GM12878 (cell line): ENCODE measurements at regions not wholly inside any gene's neighbourhood (a gene's known extent, or its start where the extent isn't known, plus 50 kb on each side); places are given as distances from the start of the nearest gene placed in this dataset.

Experiments used
- ATAC-seq: fragments of 200-7000 bp; cut with Tn5 transposase; 3 replicates; pipeline ENCODE4 v1.9.1; 2020; ENCODE audit warnings: mild to moderate bottlenecking, moderate library complexity
- BruUV-seq: library from RNA; stranded (reverse); fragments of 400-500 nt; replicated peaks from 2 replicates; lab custom pipeline; 2021; lab: Mats Ljungman, UMichigan
- CTCF ChIA-PET: fragments of 300-600 bp; sonication (Branson Sonifier 250); formaldehyde crosslinking; extraction: SDS; loops from one replicate; lab custom pipeline; 2021; ENCODE audit warnings: inconsistent platforms; lab: Yijun Ruan, JAX
- POLR2A ChIA-PET: fragments of 350-600 bp; formaldehyde crosslinking; extraction: SDS; loops from one replicate; lab custom pipeline; 2021; ENCODE audit warnings: inconsistent platforms; lab: Charles Lee
- RAD21 ChIA-PET: fragments of 300-600 bp; sonication (Branson Sonifier 250); formaldehyde crosslinking; loops from one replicate; lab custom pipeline; 2023; ENCODE audit warnings: antibody characterized with exemption; ENCODE audit not compliant: unreplicated experiment; lab: Charles Lee
- SMC1A ChIA-PET: fragments of 300-600 bp; sonication (Branson Sonifier 250); formaldehyde crosslinking; loops from one replicate; lab custom pipeline; 2023; ENCODE audit not compliant: unreplicated experiment, uncharacterized antibody; lab: Charles Lee
- DNase-seq: peaks from one replicate; pipeline ENCODE4 v3.0.0-alpha.2; 2011; ENCODE audit warnings: low read depth, low spot score
- FAIRE-seq: peaks from 3 replicates; lab custom pipeline; 2011; peaks lifted over from hg19 to GRCh38; lab: Jason Lieb, UNC
- H2AFZ ChIP-seq: 2 replicates; pipeline ENCODE4 v1.6.0; 2011; ENCODE audit warnings: low read depth, low read length, control low read depth; ENCODE audit not compliant: control insufficient read depth
- H3K27ac ChIP-seq: 2 replicates; pipeline ENCODE4 v1.5.1; 2011; ENCODE audit warnings: control low read depth; ENCODE audit not compliant: control insufficient read depth, insufficient read depth
- H3K27me3 ChIP-seq, 2 experiments: replicated peaks in 1 of 2; 2 replicates each; pipeline versions ENCODE4 v1.6.0 to v1.6.1; 2011; ENCODE audit warnings: low read length in 1 of 2; ENCODE audit not compliant: control insufficient read depth in 2 of 2, insufficient read depth in 2 of 2
- H3K36me3 ChIP-seq, 2 experiments: 2 replicates each; pipeline ENCODE4 v1.5.1; 2011; ENCODE audit warnings: low read length in 1 of 2; ENCODE audit not compliant: control insufficient read depth in 2 of 2, insufficient read depth in 2 of 2
- H3K4me1 ChIP-seq: 2 replicates; pipeline ENCODE4 v1.6.1; 2011; ENCODE audit warnings: mild to moderate bottlenecking, low read length, moderate library complexity, mixed read lengths; ENCODE audit not compliant: control insufficient read depth, insufficient read depth
- H3K4me2 ChIP-seq: 2 replicates; pipeline ENCODE4 v1.6.0; 2011; ENCODE audit warnings: control low read depth; ENCODE audit not compliant: control insufficient read depth, insufficient read depth
- H3K4me3 ChIP-seq: fragments of 200-600 bp; sonication (generic); 2 replicates; pipeline ENCODE4 v1.5.1; 2016
- H3K79me2 ChIP-seq: 2 replicates; pipeline ENCODE4 v1.6.0; 2011; ENCODE audit warnings: low read length; ENCODE audit not compliant: control insufficient read depth, insufficient read depth
- H3K9ac ChIP-seq: 2 replicates; pipeline ENCODE4 v1.8.0; 2011; ENCODE audit warnings: low read length, control low read depth, mixed read lengths; ENCODE audit not compliant: control insufficient read depth, insufficient read depth
- H3K9me3 ChIP-seq: replicated peaks from 3 replicates; pipeline ENCODE4 v1.5.1; 2011; ENCODE audit warnings: mild to moderate bottlenecking, low read length; ENCODE audit not compliant: control insufficient read depth, insufficient read depth
- H4K20me1 ChIP-seq: 2 replicates; pipeline ENCODE4 v1.6.0; 2011; ENCODE audit not compliant: control insufficient read depth, insufficient read depth
- BACH1 ChIP-seq: fragments of 450-650 bp; IDR thresholded peaks from 2 replicates; pipeline ENCODE4 v1.6.1; 2017; ENCODE audit warnings: mild to moderate bottlenecking, borderline replicate concordance
- CEBPZ ChIP-seq: fragments of 150-350 bp; IDR thresholded peaks from 2 replicates; pipeline ENCODE4 v1.6.1; 2016; ENCODE audit warnings: low read depth, low read length
- EED ChIP-seq: sonication (generic); IDR thresholded peaks from 2 replicates; pipeline ENCODE4 v1.6.1; 2016; ENCODE audit warnings: antibody characterized with exemption, low read depth
- FOXM1 ChIP-seq: IDR thresholded peaks from 2 replicates; pipeline ENCODE4 v1.6.1; 2012; ENCODE audit warnings: low read depth, mild to moderate bottlenecking, inconsistent platforms, low read length, moderate library complexity
- KDM1A ChIP-seq: fragments of 200-600 bp; sonication (generic); IDR thresholded peaks from 2 replicates; pipeline ENCODE4 v1.6.1; 2016; ENCODE audit warnings: borderline replicate concordance
- MEF2B ChIP-seq: fragments of 450-650 bp; IDR thresholded peaks from 2 replicates; pipeline ENCODE4 v1.6.1; 2018; ENCODE audit warnings: mild to moderate bottlenecking, moderate library complexity; ENCODE audit not compliant: partially characterized antibody, poor library complexity, severe bottlenecking
- NR2F1 ChIP-seq: fragments of 450-650 bp; conservative IDR thresholded peaks from 2 replicates; pipeline ENCODE4 v1.6.1; 2017; ENCODE audit warnings: mild to moderate bottlenecking
- POLR2AphosphoS5 ChIP-seq: IDR thresholded peaks from 2 replicates; pipeline ENCODE4 v1.6.1; 2011; ENCODE audit warnings: mild to moderate bottlenecking, low read length, inconsistent platforms
- RB1 ChIP-seq: fragments of 450-650 bp; formaldehyde crosslinking; IDR thresholded peaks from 2 replicates; pipeline ENCODE4 v1.6.1; 2017; ENCODE audit warnings: mild to moderate bottlenecking, borderline replicate concordance
- SIX5 ChIP-seq: IDR thresholded peaks from 2 replicates; pipeline ENCODE4 v1.6.1; 2011; ENCODE audit warnings: mild to moderate bottlenecking, low read depth, low read length, moderate library complexity; ENCODE audit not compliant: severe bottlenecking
- TBL1XR1 ChIP-seq: IDR thresholded peaks from 2 replicates; pipeline ENCODE4 v1.6.1; 2012; ENCODE audit warnings: low read depth, low read length, improper control_type of control experiment
- YBX1 ChIP-seq: fragments of 450-650 bp; IDR thresholded peaks from 2 replicates; pipeline ENCODE4 v1.6.1; 2016; ENCODE audit warnings: antibody characterized with exemption
- ZBED1 ChIP-seq: IDR thresholded peaks from 2 replicates; pipeline ENCODE4 v1.6.1; 2016; ENCODE audit warnings: borderline replicate concordance
- WGBS: methylation state at CpG from one replicate; pipeline ENCODE4 v1.1.6; 2016; ENCODE audit warnings: low lambda C conversion rate; ENCODE audit not compliant: insufficient replicate concordance, insufficient coverage; ENCODE audit errors: missing lambda C conversion rate; 5-methylcytosine and 5-hydroxymethylcytosine counted together
- in situ Hi-C: fragments of 300-500 bp; cut with MboI; formaldehyde crosslinking; loops from 9 replicates; pipeline ENCODE4 v1.14.3; 2018; ENCODE audit warnings: mixed read lengths
- intact Hi-C: fragments of 100-400 bp; cut with micrococcal nuclease; formaldehyde crosslinking; loops from one replicate; pipeline ENCODE4 v1.14.2; 2022; ENCODE audit not compliant: unreplicated experiment
- TF ChIP-seq, protein P1 (sequence below): fragments of 450-650 bp; IDR thresholded peaks from 2 replicates; pipeline ENCODE4 v1.6.1; 2016; ENCODE audit warnings: mild to moderate bottlenecking

GRCh38 chr13:73215823-73216222, 157.0 kb downstream of the KLF5 start (continued):
- no peak for TF ChIP-seq POLR2AphosphoS5
- no peak for TF ChIP-seq RB1
- TF ChIP-seq, all 136 proteins: peak for 0

DNA sequence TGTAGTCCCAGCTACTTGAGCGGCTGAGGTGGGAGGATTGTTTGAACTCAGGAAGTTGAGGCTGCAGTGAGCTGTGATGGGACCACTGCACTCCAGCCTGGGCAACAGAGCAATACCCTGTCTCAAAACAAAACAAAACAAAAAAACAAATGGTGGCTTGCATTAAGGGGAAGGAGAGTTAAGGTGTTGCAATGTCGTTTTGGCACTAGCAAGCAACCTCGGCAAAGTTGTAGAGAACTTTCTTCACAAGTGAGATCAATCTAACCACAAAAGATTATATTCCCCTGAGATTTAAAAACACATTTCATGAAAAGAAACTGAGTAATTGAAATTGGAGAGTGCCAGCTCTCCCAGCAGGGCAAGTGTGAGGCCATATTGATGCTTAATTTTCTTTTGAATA, 153.7 kb downstream of the KLF5 start:
- no peak overlapping the region for H2AFZ ChIP-seq
- H3K79me2 ChIP-seq: no peaks in the 10 kb centered on the region
- BruUV-seq: no TSS peak
- intact Hi-C loops (no loop called here), in situ Hi-C loops (no loop called here)
- no peak for DNase-seq
- ChIA-PET RAD21 (no interaction called here), CTCF (no interaction called here), SMC1A (no interaction called here), POLR2A (no interaction called here)
- ATAC-seq: no peak
- H3K9me3 ChIP-seq: no peaks in the 10 kb centered on the region
- TF ChIP-seq, protein P1, sequence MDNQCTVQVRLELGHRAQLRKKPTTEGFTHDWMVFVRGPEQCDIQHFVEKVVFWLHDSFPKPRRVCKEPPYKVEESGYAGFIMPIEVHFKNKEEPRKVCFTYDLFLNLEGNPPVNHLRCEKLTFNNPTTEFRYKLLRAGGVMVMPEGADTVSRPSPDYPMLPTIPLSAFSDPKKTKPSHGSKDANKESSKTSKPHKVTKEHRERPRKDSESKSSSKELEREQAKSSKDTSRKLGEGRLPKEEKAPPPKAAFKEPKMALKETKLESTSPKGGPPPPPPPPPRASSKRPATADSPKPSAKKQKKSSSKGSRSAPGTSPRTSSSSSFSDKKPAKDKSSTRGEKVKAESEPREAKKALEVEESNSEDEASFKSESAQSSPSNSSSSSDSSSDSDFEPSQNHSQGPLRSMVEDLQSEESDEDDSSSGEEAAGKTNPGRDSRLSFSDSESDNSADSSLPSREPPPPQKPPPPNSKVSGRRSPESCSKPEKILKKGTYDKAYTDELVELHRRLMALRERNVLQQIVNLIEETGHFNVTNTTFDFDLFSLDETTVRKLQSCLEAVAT: no peak
- TF ChIP-seq CEBPZ (no peak), MEF2B (no peak), ZBED1 (no peak), FOXM1 (no peak), EED (no peak), YBX1 (no peak), NR2F1 (no peak), TBL1XR1 (no peak), SIX5 (no peak), KDM1A (no peak), BACH1 (no peak)
- WGBS: 19% methylated on average over 3 of the region's 3 CpGs
- no peak overlapping the region for H3K27ac ChIP-seq
- FAIRE-seq: no peak
- no peak overlapping the region for H3K9ac ChIP-seq
- H3K4me3 ChIP-seq: no peak overlapping the region
- H3K36me3 ChIP-seq: no peaks in the 10 kb centered on the region
- H3K27me3 ChIP-seq: no peaks in the 10 kb centered on the region
- H4K20me1 ChIP-seq: no peaks in the 10 kb centered on the region
- H3K4me2 ChIP-seq: no peak overlapping the region
- no peaks in the 10 kb centered on the region for H3K4me1 ChIP-seq
